ENCODE measurements at regions not wholly inside any gene's neighbourhood (a gene's known extent, or its start where the extent isn't known, plus 50 kb on each side); places are given as distances from the start of the nearest gene placed in this dataset.

DNA sequence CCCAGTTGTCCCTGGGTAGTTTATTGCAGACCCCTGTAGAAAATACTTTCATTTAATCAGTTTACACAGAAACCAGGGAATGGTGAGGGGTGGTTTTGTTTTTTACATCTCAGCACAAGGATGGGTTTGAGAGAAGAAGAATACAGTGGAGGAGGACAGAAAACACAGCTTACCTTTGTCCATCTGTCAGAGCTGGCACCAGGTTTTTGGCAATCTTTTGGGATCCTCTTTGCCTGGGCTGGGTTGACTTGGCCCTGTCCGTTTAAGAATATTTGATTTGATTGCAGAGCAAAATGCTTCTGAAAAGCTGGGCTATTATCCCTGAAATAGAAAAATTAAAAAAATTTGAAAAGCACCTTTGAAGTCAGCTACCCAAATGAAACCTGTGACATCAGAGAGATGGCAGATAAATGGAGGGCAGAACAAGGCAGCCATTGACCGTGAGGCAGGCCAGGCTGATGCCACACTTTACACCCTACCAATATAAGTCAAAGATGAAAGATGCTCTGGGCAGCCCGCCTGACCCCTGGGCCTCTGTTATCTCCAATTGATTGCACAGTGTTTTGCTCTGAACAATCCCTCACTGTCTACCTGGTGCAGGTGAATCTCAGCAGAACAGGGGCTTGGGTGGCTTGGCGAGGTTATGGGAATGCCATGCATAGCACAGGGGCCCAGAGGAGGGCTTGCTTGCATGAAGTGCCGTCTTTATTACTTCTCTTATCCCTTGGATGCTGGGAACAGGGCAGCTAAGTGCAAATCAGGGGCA, 218.8 kb downstream of the LMX1A start:
- no peaks in the 10 kb centered on the region for H4K20me1 ChIP-seq (ENCODE audit: insufficient read depth)
- peaks cover 2% of the 10 kb centered on the region for H3K27me3 ChIP-seq (ENCODE audit: insufficient read depth, low read depth, low read length)
- no peak for TF ChIP-seq EZH2 (IDR thresholded peaks at IDR 0.05; ENCODE audit: borderline replicate concordance, insufficient read depth, low read length, poor library complexity, severe bottlenecking)
- no peak for TF ChIP-seq TAF1 (IDR thresholded peaks at IDR 0.05; ENCODE audit: low read depth)
- TF ChIP-seq POLR2AphosphoS5 (IDR thresholded peaks at IDR 0.05), result no peak
- H3K4me2 ChIP-seq (ENCODE audit: low read length), result no peak overlapping the region
- no peaks in the 10 kb centered on the region for H3K79me2 ChIP-seq (replicated peaks; ENCODE audit: insufficient read depth, low read length)
- no peak overlapping the region for H3K9ac ChIP-seq (ENCODE audit: low read length)
- no peaks in the 10 kb centered on the region for H3K9me3 ChIP-seq (ENCODE audit: low read length)
- H2AFZ ChIP-seq (ENCODE audit: low read depth, low read length), result no peak overlapping the region
- H3K9me2 ChIP-seq (ENCODE audit: insufficient read depth, low read length), result no peaks in the 10 kb centered on the region
- no peaks in the 10 kb centered on the region for H3F3A ChIP-seq (ENCODE audit: insufficient read depth, low read length, poor library complexity, severe bottlenecking)
- H3K27ac ChIP-seq (ENCODE audit: low read length), result no peak overlapping the region
- no peaks in the 10 kb centered on the region for H3K36me3 ChIP-seq (ENCODE audit: insufficient read depth, low read length)
- no peak overlapping the region for H3K4me3 ChIP-seq (ENCODE audit: low read length)

- Histone ChIP-seq H3K4me3 (ENCODE audit: low read length) (no peak overlapping the region), H3K9ac (ENCODE audit: low read length) (no peak overlapping the region), H3K27me3 (ENCODE audit: insufficient read depth, low read depth, low read length) (no peaks in the 10 kb centered on the region), H3K27ac (ENCODE audit: low read length) (no peak overlapping the region), H3K9me3 (ENCODE audit: low read length) (no peaks in the 10 kb centered on the region), H3F3A (ENCODE audit: insufficient read depth, low read length, poor library complexity, severe bottlenecking) (no peaks in the 10 kb centered on the region), H2AFZ (ENCODE audit: low read depth, low read length) (no peak overlapping the region), H4K20me1 (ENCODE audit: insufficient read depth) (no peaks in the 10 kb centered on the region), H3K79me2 (replicated peaks; ENCODE audit: insufficient read depth, low read length) (no peaks in the 10 kb centered on the region), H3K9me2 (ENCODE audit: insufficient read depth, low read length) (no peaks in the 10 kb centered on the region), H3K4me2 (ENCODE audit: low read length) (no peak overlapping the region), H3K36me3 (ENCODE audit: insufficient read depth, low read length) (no peaks in the 10 kb centered on the region)
- TF ChIP-seq REST (IDR thresholded peaks at IDR 0.05; ENCODE audit: borderline replicate concordance) (no peak), SMC3 (conservative IDR thresholded peaks at IDR 0.05; ENCODE audit: poor library complexity) (no peak), EP300 (conservative IDR thresholded peaks at IDR 0.05; ENCODE audit: poor library complexity, severe bottlenecking) (no peak), TAF1 (IDR thresholded peaks at IDR 0.05; ENCODE audit: low read depth) (no peak), RAD21 (conservative IDR thresholded peaks at IDR 0.05) (no peak), POLR2AphosphoS5 (IDR thresholded peaks at IDR 0.05) (no peak), EZH2 (IDR thresholded peaks at IDR 0.05; ENCODE audit: borderline replicate concordance, insufficient read depth, low read length, poor library complexity, severe bottlenecking) (no peak), MXI1 (conservative IDR thresholded peaks at IDR 0.05; ENCODE audit: poor library complexity, severe bottlenecking) (no peak)
- TF ChIP-seq, protein P1, sequence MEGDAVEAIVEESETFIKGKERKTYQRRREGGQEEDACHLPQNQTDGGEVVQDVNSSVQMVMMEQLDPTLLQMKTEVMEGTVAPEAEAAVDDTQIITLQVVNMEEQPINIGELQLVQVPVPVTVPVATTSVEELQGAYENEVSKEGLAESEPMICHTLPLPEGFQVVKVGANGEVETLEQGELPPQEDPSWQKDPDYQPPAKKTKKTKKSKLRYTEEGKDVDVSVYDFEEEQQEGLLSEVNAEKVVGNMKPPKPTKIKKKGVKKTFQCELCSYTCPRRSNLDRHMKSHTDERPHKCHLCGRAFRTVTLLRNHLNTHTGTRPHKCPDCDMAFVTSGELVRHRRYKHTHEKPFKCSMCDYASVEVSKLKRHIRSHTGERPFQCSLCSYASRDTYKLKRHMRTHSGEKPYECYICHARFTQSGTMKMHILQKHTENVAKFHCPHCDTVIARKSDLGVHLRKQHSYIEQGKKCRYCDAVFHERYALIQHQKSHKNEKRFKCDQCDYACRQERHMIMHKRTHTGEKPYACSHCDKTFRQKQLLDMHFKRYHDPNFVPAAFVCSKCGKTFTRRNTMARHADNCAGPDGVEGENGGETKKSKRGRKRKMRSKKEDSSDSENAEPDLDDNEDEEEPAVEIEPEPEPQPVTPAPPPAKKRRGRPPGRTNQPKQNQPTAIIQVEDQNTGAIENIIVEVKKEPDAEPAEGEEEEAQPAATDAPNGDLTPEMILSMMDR (IDR thresholded peaks at IDR 0.05; ENCODE audit: poor library complexity, severe bottlenecking), result no peak
Observed at GRCh38 chr1:165134431-165134830, 222.1 kb downstream of the LMX1A start.
